Fibroblast of lung (primary cell): ENCODE measurements at regions not wholly inside any gene's neighbourhood (a gene's known extent, or its start where the extent isn't known, plus 50 kb on each side); places are given as distances from the start of the nearest gene placed in this dataset.

ENCODE experiments used
- DNase-seq, 2 donors: peaks; one replicate each; pipeline versions ENCODE4 v3.0.0 to v3.0.0-alpha.2; 2010; ENCODE audit warnings: low read depth in 2 of 2
- H2AFZ ChIP-seq: 2 replicates; pipeline ENCODE4 v1.5.1; 2012; ENCODE audit warnings: low read length, control low read depth, inconsistent platforms
- H3K27ac ChIP-seq: 2 replicates; pipeline ENCODE4 v1.5.1; 2011; ENCODE audit warnings: low read length, control low read depth; ENCODE audit not compliant: insufficient read depth
- H3K27me3 ChIP-seq: 2 replicates; pipeline ENCODE4 v1.5.1; 2011; ENCODE audit warnings: mild to moderate bottlenecking, low read length; ENCODE audit not compliant: control insufficient read depth, insufficient read depth
- H3K36me3 ChIP-seq: 2 replicates; pipeline ENCODE4 v1.5.1; 2011; ENCODE audit warnings: low read length; ENCODE audit not compliant: control insufficient read depth, insufficient read depth
- H3K4me1 ChIP-seq: 2 replicates; pipeline ENCODE4 v1.5.1; 2011; ENCODE audit warnings: low read length; ENCODE audit not compliant: control insufficient read depth, insufficient read depth; ENCODE audit errors: extremely low read depth
- H3K4me2 ChIP-seq: 2 replicates; pipeline ENCODE4 v1.5.1; 2011; ENCODE audit warnings: low read length, control low read depth; ENCODE audit not compliant: insufficient read depth; ENCODE audit errors: extremely low read depth
- H3K4me3 ChIP-seq, 4 experiments: fragments of 200-600 bp in 1 of 4; sonication (generic) in 1 of 4; replicated peaks in 1 of 4; 2 replicates each; pipeline ENCODE4 v1.5.1; 2011 to 2016; ENCODE audit warnings: low read length in 4 of 4, low read depth in 3 of 4, mild to moderate bottlenecking in 3 of 4, control low read depth in 2 of 4, inconsistent platforms in 1 of 4, mixed read lengths in 1 of 4; ENCODE audit not compliant: insufficient read depth in 1 of 4; ENCODE audit errors: control extremely low read depth in 1 of 4
- H3K79me2 ChIP-seq: 2 replicates; pipeline ENCODE4 v1.5.1; 2012; ENCODE audit warnings: mild to moderate bottlenecking, low read length, inconsistent platforms; ENCODE audit not compliant: control insufficient read depth, insufficient read depth
- H3K9ac ChIP-seq: 2 replicates; pipeline ENCODE4 v1.5.1; 2011; ENCODE audit warnings: mild to moderate bottlenecking, low read length, control low read depth; ENCODE audit not compliant: insufficient read depth
- H3K9me3 ChIP-seq: 2 replicates; pipeline ENCODE4 v1.5.1; 2012; ENCODE audit warnings: low read depth, low read length; ENCODE audit not compliant: control insufficient read depth, insufficient read depth
- H4K20me1 ChIP-seq: 2 replicates; pipeline ENCODE4 v1.5.1; 2011; ENCODE audit warnings: low read length; ENCODE audit not compliant: control insufficient read depth, insufficient read depth; ENCODE audit errors: extremely low read depth
- EZH2 ChIP-seq: IDR thresholded peaks from 2 replicates; pipeline ENCODE4 v1.5.1; 2012; ENCODE audit warnings: low read length, control low read depth, mild to moderate bottlenecking; ENCODE audit errors: missing control alignments
- TF ChIP-seq, protein P1 (sequence below), 2 donors: IDR thresholded peaks in 1 of 2; conservative IDR thresholded peaks in 1 of 2; 1 replicate in 1 of 2; 2 replicates in 1 of 2; pipeline ENCODE4 v1.5.1; 2011 to 2012; ENCODE audit warnings: low read length in 2 of 2, control low read depth in 1 of 2, inconsistent platforms in 1 of 2, low read depth in 1 of 2, mild to moderate bottlenecking in 1 of 2

DNA sequence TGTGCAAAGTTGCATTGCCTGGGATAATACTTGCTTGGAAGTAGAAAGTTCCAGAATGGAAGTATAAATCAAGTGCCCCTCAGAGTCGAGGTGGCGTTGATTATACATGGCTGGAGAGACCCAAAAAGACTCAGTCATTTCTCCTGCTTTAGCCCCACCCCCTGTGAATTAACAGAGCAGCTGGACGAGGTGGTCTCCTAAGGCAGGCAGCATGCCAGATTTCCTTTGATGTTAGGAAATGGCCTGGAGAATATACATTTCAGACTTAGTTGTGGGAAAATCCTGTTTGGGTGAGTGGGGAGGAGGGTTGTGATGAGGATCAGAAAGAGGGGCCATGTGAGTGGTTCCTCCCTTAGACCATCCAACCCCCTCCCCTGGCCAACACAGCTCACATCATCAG lies 406.1 kb upstream of the TMPO start:
- no peaks in the 10 kb centered on the region for H3K79me2 ChIP-seq
- TF ChIP-seq, protein P1, sequence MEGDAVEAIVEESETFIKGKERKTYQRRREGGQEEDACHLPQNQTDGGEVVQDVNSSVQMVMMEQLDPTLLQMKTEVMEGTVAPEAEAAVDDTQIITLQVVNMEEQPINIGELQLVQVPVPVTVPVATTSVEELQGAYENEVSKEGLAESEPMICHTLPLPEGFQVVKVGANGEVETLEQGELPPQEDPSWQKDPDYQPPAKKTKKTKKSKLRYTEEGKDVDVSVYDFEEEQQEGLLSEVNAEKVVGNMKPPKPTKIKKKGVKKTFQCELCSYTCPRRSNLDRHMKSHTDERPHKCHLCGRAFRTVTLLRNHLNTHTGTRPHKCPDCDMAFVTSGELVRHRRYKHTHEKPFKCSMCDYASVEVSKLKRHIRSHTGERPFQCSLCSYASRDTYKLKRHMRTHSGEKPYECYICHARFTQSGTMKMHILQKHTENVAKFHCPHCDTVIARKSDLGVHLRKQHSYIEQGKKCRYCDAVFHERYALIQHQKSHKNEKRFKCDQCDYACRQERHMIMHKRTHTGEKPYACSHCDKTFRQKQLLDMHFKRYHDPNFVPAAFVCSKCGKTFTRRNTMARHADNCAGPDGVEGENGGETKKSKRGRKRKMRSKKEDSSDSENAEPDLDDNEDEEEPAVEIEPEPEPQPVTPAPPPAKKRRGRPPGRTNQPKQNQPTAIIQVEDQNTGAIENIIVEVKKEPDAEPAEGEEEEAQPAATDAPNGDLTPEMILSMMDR (conservative IDR thresholded peaks at IDR 0.05 in 1 of 2, IDR thresholded peaks at IDR 0.05 in 1 of 2; ENCODE audit: low read depth in 1 of 2, low read length in 2 of 2) = no peak
- TF ChIP-seq EZH2 = no peak
- H3K27me3 ChIP-seq = no peaks in the 10 kb centered on the region
- H4K20me1 ChIP-seq = no peaks in the 10 kb centered on the region
- no peak overlapping the region for H3K27ac ChIP-seq
- H2AFZ ChIP-seq = no peak overlapping the region
- no peaks in the 10 kb centered on the region for H3K4me1 ChIP-seq
- no peak overlapping the region for H3K4me2 ChIP-seq
- no peaks in the 10 kb centered on the region for H3K36me3 ChIP-seq
- H3K9me3 ChIP-seq = no peaks in the 10 kb centered on the region
- no peak overlapping the region for H3K4me3 ChIP-seq
- no peak for DNase-seq
- H3K9ac ChIP-seq = no peak overlapping the region

DNA sequence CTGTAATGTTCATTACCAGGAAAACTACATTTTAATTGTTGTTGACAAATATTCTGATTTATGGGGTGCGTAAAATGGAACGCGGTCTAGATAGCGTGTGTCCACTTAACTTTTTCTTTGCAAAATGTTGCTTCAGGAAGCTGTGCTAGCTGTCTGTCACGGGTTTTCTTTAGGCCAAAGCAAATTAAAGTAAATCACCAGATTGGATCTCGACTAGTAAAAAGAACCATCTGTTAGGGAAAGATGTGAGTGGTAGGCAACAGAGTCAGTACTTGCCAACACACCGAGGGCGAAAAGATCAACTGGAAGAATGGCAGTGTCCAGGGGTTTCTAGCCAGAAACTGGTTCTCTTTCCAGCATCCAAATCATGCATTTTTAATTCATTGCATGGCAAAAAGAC lies 404.9 kb upstream of the TMPO start:
- Histone ChIP-seq H2AFZ (no peak overlapping the region), H4K20me1 (no peaks in the 10 kb centered on the region), H3K4me2 (no peak overlapping the region), H3K27me3 (no peaks in the 10 kb centered on the region), H3K4me3 (no peak overlapping the region), H3K9ac (no peak overlapping the region), H3K9me3 (no peaks in the 10 kb centered on the region), H3K4me1 (no peaks in the 10 kb centered on the region), H3K27ac (no peak overlapping the region), H3K36me3 (no peaks in the 10 kb centered on the region), H3K79me2 (no peaks in the 10 kb centered on the region)
- TF ChIP-seq, protein P1 (conservative IDR thresholded peaks at IDR 0.05 in 1 of 2, IDR thresholded peaks at IDR 0.05 in 1 of 2; ENCODE audit: low read depth in 1 of 2, low read length in 2 of 2) = no peak
- TF ChIP-seq EZH2 = no peak
- DNase-seq = no peak

- no peak overlapping the region for H3K9ac ChIP-seq
- H2AFZ ChIP-seq = no peak overlapping the region
- TF ChIP-seq, protein P1 (conservative IDR thresholded peaks at IDR 0.05 in 1 of 2, IDR thresholded peaks at IDR 0.05 in 1 of 2; ENCODE audit: low read depth in 1 of 2, low read length in 2 of 2) = no peak
- no peak for TF ChIP-seq EZH2
- no peaks in the 10 kb centered on the region for H3K36me3 ChIP-seq
- no peak overlapping the region for H3K27ac ChIP-seq
- no peak overlapping the region for H3K4me2 ChIP-seq
- H3K79me2 ChIP-seq = no peaks in the 10 kb centered on the region
- H4K20me1 ChIP-seq = no peaks in the 10 kb centered on the region
- no peaks in the 10 kb centered on the region for H3K27me3 ChIP-seq
- H3K4me1 ChIP-seq = no peaks in the 10 kb centered on the region
- no peak for DNase-seq
- no peaks in the 10 kb centered on the region for H3K9me3 ChIP-seq
- no peak overlapping the region for H3K4me3 ChIP-seq
These were observed 401.8 kb upstream of the TMPO start for GRCh38 chr12:98113548-98113947.
